ENCODE measurements at regions not wholly inside any gene's neighbourhood (a gene's known extent, or its start where the extent isn't known, plus 50 kb on each side); places are given as distances from the start of the nearest gene placed in this dataset.

DNA sequence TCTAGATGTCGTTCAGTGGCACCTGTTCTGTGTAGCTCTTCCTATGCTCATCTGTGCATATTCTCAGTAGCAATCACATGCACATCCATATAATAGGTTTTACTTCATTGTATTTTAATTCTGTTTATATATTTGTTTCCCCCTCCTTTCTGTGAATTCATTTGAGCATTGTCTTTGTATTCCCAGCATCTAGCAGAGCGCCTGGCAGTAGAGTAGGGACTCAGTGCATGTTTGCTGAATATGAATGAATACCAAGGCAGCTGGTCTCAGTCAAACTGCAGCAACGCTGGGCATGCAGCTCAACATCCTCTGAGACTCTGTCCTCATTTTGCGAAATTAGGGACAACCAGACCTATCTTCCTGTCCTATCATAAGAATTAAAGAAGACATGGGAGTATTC, 330.1 kb downstream of the SPRY2 start:
- Histone ChIP-seq H3K27ac (ENCODE audit: low read length) (no peak overlapping the region), H3K9ac (ENCODE audit: low read length) (no peak overlapping the region), H3K9me3 (ENCODE audit: control insufficient read depth, low read depth, low read length) (no peaks in the 10 kb centered on the region), H3K4me1 (ENCODE audit: control insufficient read depth, low read depth, low read length) (no peaks in the 10 kb centered on the region), H3K27me3 (ENCODE audit: control insufficient read depth, insufficient read depth, low read length) (no peaks in the 10 kb centered on the region), H3K4me3 (ENCODE audit: low read length) (no peak overlapping the region), H3K36me3 (ENCODE audit: control insufficient read depth, low read depth, low read length) (no peaks in the 10 kb centered on the region)

DNA sequence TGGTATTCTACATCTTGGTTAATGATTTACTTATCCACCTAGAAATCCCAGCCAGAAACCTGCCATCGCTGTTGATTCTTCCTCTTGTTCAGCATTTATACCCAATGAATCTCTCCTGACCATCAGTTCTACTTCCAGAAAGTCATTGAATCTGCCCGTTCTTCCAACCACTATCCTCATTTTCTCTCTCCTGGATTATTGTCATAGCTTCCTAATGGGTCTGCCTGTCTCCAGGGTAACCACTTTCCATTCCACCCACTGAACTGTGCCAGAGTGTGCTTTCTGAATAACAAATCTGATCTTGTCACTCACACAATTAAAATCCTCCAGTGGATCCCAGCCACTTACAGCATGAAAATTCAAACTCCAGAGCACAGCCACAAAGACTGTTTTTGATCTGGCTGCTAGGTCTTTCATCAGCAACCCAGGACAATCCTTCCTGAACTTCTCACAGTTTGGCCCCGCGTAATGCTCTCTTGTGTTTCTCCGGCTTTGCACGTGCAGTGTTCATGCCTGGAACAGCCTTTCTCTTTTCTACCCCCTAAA, 330.6 kb downstream of the SPRY2 start:
- Histone ChIP-seq H3K27ac (ENCODE audit: low read length) (no peak overlapping the region), H3K9me3 (ENCODE audit: control insufficient read depth, low read depth, low read length) (no peaks in the 10 kb centered on the region), H3K27me3 (ENCODE audit: control insufficient read depth, insufficient read depth, low read length) (no peaks in the 10 kb centered on the region), H3K4me1 (ENCODE audit: control insufficient read depth, low read depth, low read length) (no peaks in the 10 kb centered on the region), H3K36me3 (ENCODE audit: control insufficient read depth, low read depth, low read length) (no peaks in the 10 kb centered on the region), H3K4me3 (ENCODE audit: low read length) (no peak overlapping the region), H3K9ac (ENCODE audit: low read length) (no peak overlapping the region)

DNA sequence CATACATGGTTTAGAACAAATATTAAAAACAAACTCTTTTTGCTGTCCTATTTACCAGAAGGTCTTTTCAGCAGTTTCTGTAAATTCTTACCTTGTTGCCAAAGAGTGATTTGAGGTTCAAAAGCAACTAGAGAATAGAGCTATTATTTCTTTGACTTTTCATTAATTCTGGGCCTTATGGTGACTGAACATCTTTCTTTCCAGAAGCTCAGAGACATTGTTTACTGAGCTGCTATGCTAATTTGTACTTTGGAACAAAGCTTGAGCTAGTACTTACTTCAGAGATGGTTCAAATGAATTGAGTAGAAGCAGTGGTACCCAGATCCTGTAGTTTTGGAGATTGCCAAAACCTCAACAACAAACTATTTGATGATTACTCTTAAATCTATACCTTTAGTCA, 331.2 kb downstream of the SPRY2 start:
- no peaks in the 10 kb centered on the region for H3K9me3 ChIP-seq (ENCODE audit: control insufficient read depth, low read depth, low read length)
- no peaks in the 10 kb centered on the region for H3K36me3 ChIP-seq (ENCODE audit: control insufficient read depth, low read depth, low read length)
- H3K27me3 ChIP-seq (ENCODE audit: control insufficient read depth, insufficient read depth, low read length): no peaks in the 10 kb centered on the region
- no peak overlapping the region for H3K9ac ChIP-seq (ENCODE audit: low read length)
- no peak overlapping the region for H3K4me3 ChIP-seq (ENCODE audit: low read length)
- H3K27ac ChIP-seq (ENCODE audit: low read length): no peak overlapping the region
- no peaks in the 10 kb centered on the region for H3K4me1 ChIP-seq (ENCODE audit: control insufficient read depth, low read depth, low read length)

DNA sequence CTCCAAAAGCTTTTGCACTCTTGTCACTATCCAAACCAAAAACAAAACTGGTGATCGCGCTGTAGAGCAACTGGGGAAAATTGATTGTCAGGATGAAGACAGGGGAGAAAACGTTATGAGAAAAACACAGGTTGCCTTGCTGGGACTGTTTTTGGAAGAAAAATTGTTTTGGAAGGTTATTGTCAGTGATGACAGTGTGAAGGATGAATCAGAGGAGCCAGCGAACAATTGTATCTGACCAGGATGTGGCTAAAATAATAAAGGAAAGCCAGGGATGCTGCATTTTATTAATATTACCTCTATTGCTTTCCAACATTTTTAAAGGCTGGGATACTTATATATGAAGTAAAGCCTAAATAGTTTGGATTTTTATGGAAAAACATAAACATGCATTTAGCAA, 334.0 kb downstream of the SPRY2 start:
- Histone ChIP-seq H3K9ac (ENCODE audit: low read length) (no peak overlapping the region), H3K27me3 (ENCODE audit: control insufficient read depth, insufficient read depth, low read length) (no peaks in the 10 kb centered on the region), H3K9me3 (ENCODE audit: control insufficient read depth, low read depth, low read length) (no peaks in the 10 kb centered on the region), H3K36me3 (ENCODE audit: control insufficient read depth, low read depth, low read length) (no peaks in the 10 kb centered on the region), H3K4me3 (ENCODE audit: low read length) (no peak overlapping the region), H3K4me1 (ENCODE audit: control insufficient read depth, low read depth, low read length) (no peaks in the 10 kb centered on the region), H3K27ac (ENCODE audit: low read length) (no peak overlapping the region)

DNA sequence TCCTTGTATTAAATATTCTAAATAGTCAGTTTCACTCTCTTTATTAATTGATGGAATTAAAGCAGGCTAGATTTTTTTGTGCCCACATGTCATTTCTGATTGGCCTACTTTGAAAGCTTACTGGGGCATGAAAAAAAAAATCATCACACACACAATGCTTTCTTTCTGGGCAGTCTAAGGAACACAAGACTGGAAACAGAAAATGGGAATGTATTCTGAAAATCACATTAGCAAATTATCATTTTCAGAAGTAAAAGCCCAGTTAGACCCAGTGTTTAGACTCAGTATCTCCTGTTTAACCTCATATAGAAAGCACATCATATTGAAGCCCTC, 339.4 kb downstream of the SPRY2 start:
- no peak overlapping the region for H3K27ac ChIP-seq (ENCODE audit: low read length)
- H3K9me3 ChIP-seq (ENCODE audit: control insufficient read depth, low read depth, low read length): no peaks in the 10 kb centered on the region
- no peaks in the 10 kb centered on the region for H3K27me3 ChIP-seq (ENCODE audit: control insufficient read depth, insufficient read depth, low read length)
- no peaks in the 10 kb centered on the region for H3K36me3 ChIP-seq (ENCODE audit: control insufficient read depth, low read depth, low read length)
- H3K4me1 ChIP-seq (ENCODE audit: control insufficient read depth, low read depth, low read length): no peaks in the 10 kb centered on the region
- H3K4me3 ChIP-seq (ENCODE audit: low read length): no peak overlapping the region
- H3K9ac ChIP-seq (ENCODE audit: low read length): no peak overlapping the region

DNA sequence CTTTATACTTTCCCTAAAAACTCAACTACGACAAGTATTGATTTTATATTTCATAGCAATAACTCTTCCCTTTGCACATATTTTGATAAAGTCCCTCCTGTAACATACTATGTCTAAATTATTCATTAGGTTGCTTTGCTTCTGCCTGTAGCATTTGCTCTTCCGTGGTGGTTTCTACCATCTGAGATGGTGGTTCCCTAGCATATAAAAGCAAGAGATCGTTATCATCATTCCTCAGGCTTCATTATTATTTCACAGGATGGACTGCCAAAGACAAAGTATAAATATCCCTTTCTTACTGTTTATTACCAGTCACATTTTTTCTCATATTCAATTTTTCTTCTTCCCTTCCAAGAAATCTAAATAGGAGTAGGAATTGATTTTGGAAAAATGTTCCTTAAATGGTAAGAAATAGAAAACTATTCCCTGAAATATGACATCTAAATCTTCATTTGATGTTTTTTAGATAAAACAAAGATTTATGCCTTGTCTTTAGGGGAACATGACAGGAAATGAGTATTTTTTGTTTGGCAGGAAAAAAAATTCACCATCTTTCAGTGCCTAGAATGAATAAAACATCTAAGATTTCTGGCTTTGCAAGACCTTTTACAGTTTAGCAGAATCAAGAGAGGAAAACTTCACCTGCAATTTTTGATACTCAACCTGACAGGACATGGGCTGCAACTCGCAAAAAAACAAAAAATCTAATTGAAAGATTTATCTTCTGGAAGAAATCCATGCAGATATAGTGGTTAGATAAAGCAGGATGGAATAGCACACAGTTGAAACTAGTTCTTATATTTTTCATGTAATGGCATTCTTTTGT, 340.0 kb downstream of the SPRY2 start:
- Histone ChIP-seq H3K4me3 (ENCODE audit: low read length) (no peak overlapping the region), H3K27ac (ENCODE audit: low read length) (no peak overlapping the region), H3K4me1 (ENCODE audit: control insufficient read depth, low read depth, low read length) (no peaks in the 10 kb centered on the region), H3K9me3 (ENCODE audit: control insufficient read depth, low read depth, low read length) (no peaks in the 10 kb centered on the region), H3K27me3 (ENCODE audit: control insufficient read depth, insufficient read depth, low read length) (no peaks in the 10 kb centered on the region), H3K36me3 (ENCODE audit: control insufficient read depth, low read depth, low read length) (no peaks in the 10 kb centered on the region), H3K9ac (ENCODE audit: low read length) (no peak overlapping the region)

DNA sequence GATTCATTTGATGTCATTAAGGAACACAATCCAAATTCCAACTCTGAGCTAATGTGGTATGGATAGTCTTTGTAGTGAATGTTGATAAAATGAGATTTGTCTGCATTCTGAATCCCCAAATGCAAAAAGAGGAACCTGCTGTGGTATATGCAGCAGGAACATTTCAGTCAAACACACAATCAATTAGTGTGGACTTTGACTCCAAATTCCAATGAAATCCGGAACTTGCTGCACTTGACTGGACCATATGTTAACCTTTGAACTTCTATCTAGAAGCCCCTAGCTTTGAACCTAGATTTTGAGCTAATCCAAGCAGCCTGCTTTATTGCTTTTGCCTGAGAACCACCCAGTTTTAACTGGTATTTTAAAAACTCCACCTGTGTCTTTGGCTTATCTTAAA, 341.3 kb downstream of the SPRY2 start:
- Histone ChIP-seq H3K27me3 (ENCODE audit: control insufficient read depth, insufficient read depth, low read length) (no peaks in the 10 kb centered on the region), H3K36me3 (ENCODE audit: control insufficient read depth, low read depth, low read length) (no peaks in the 10 kb centered on the region), H3K4me3 (ENCODE audit: low read length) (no peak overlapping the region), H3K4me1 (ENCODE audit: control insufficient read depth, low read depth, low read length) (peaks cover 6% of the 10 kb centered on the region), H3K9ac (ENCODE audit: low read length) (no peak overlapping the region), H3K27ac (ENCODE audit: low read length) (no peak overlapping the region), H3K9me3 (ENCODE audit: control insufficient read depth, low read depth, low read length) (no peaks in the 10 kb centered on the region)

DNA sequence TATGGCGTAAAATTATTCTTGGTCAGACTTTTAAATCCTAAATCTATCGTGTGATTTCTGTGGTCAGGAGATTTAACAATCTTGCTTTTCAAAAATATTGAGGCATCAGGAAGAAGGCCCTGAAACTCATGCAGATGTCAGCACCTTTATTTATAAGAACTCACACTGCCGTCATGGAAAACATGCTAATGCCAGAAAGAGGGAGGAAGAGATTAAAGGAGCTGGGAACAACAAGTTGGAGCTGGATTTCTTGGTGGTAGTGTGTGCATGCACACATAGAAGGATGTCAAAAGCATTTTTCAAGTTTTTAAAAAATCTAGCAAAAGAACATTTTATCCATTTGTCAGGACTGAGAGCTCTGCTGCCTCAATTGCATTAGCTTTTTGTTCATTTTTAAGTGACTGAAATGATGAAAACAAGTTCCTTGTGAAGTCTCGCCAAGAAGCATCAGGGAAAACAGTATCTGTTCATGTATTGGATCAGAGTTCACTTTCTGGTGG, 342.5 kb downstream of the SPRY2 start:
- peaks cover 6% of the 10 kb centered on the region for H3K4me1 ChIP-seq (ENCODE audit: control insufficient read depth, low read depth, low read length)
- no peaks in the 10 kb centered on the region for H3K36me3 ChIP-seq (ENCODE audit: control insufficient read depth, low read depth, low read length)
- H3K9me3 ChIP-seq (ENCODE audit: control insufficient read depth, low read depth, low read length): no peaks in the 10 kb centered on the region
- no peak overlapping the region for H3K27ac ChIP-seq (ENCODE audit: low read length)
- no peak overlapping the region for H3K4me3 ChIP-seq (ENCODE audit: low read length)
- no peak overlapping the region for H3K9ac ChIP-seq (ENCODE audit: low read length)
- H3K27me3 ChIP-seq (ENCODE audit: control insufficient read depth, insufficient read depth, low read length): no peaks in the 10 kb centered on the region

DNA sequence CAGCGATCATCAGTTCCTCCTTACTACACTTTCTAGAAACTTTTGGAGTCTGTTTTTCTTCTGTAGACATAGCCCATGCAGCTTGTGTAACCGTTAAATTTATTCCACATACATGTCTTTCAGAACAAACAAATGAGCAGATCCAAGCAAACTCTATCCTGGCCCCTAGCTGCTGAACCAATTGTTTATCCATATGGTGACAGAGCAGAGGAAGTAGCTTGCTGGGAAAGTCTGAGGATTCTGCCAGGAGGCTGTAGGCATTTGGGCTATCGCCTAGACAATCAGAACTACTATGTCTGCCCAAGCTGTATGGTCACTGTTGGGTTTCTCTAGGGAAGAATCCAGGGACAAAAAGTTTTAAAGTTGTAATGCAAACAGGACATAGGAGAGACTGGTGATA, 343.7 kb downstream of the SPRY2 start:
- H3K36me3 ChIP-seq (ENCODE audit: control insufficient read depth, low read depth, low read length): no peaks in the 10 kb centered on the region
- peaks cover 6% of the 10 kb centered on the region for H3K4me1 ChIP-seq (ENCODE audit: control insufficient read depth, low read depth, low read length)
- no peaks in the 10 kb centered on the region for H3K9me3 ChIP-seq (ENCODE audit: control insufficient read depth, low read depth, low read length)
- no peak overlapping the region for H3K9ac ChIP-seq (ENCODE audit: low read length)
- H3K4me3 ChIP-seq (ENCODE audit: low read length): no peak overlapping the region
- H3K27me3 ChIP-seq (ENCODE audit: control insufficient read depth, insufficient read depth, low read length): no peaks in the 10 kb centered on the region
- no peak overlapping the region for H3K27ac ChIP-seq (ENCODE audit: low read length)

DNA sequence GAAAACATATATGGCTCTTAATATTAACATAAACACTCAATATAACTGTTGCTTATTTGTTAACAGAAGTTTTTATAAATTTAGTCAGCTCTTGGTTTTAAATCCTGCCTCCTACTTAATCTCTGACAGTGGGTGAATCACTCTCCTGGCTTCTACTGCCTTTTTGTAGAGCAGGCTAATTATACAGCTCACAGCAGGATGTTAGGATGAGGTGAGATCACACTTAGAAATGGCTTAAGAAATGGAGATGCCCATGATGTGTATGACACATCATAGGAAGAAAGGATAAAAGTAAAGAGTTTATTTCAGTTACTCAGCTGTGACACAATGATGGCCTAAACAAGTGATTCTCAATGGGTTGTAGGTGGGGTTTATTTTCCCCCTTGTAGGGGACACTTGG, 345.6 kb downstream of the SPRY2 start:
- H3K9ac ChIP-seq (ENCODE audit: low read length): no peak overlapping the region
- no peak overlapping the region for H3K27ac ChIP-seq (ENCODE audit: low read length)
- H3K9me3 ChIP-seq (ENCODE audit: control insufficient read depth, low read depth, low read length): no peaks in the 10 kb centered on the region
- no peaks in the 10 kb centered on the region for H3K36me3 ChIP-seq (ENCODE audit: control insufficient read depth, low read depth, low read length)
- H3K27me3 ChIP-seq (ENCODE audit: control insufficient read depth, insufficient read depth, low read length): no peaks in the 10 kb centered on the region
- no peak overlapping the region for H3K4me3 ChIP-seq (ENCODE audit: low read length)
- H3K4me1 ChIP-seq (ENCODE audit: control insufficient read depth, low read depth, low read length): peaks cover 6% of the 10 kb centered on the region

DNA sequence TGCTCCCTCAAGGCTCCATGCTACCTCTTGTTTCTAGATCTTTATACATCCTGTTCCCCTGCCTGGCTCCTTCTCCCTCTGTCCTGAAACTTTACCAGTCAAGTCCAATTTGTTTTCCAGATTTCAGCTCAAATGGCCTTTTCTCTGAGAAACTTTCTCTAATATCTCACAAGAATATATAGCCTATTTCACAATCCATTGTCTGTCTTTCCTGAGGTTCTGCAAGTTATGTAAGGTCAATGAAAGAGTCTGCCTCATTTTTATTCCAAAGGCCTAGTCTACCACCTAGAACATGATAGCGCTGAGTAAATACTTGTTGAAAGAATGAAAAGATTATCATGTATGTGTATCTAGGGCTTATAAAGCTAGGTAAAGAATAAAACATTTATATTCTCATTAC, 348.8 kb downstream of the SPRY2 start:
- no peaks in the 10 kb centered on the region for H3K9me3 ChIP-seq (ENCODE audit: control insufficient read depth, low read depth, low read length)
- H3K27ac ChIP-seq (ENCODE audit: low read length): no peak overlapping the region
- no peak overlapping the region for H3K9ac ChIP-seq (ENCODE audit: low read length)
- H3K4me3 ChIP-seq (ENCODE audit: low read length): no peak overlapping the region
- no peaks in the 10 kb centered on the region for H3K36me3 ChIP-seq (ENCODE audit: control insufficient read depth, low read depth, low read length)
- H3K4me1 ChIP-seq (ENCODE audit: control insufficient read depth, low read depth, low read length): peaks cover 6% of the 10 kb centered on the region
- H3K27me3 ChIP-seq (ENCODE audit: control insufficient read depth, insufficient read depth, low read length): no peaks in the 10 kb centered on the region

DNA sequence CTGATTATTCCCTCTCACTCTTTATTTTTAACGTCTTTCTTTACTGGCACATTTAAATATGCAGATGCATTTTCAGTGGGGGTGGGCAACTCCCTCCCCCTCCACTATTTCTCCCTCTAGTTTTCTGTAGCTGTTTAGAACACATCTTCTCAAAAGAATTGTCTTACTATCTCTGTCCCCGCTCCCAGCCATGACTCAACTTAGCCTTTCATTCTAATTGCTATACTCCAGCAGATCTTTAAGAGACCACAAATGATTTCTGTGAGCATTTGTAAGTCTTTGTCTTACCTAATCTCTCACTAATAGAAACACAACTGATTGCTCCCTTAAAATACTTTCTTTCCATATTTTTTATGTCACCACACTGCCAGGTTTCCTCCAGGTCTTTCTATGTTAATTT, 350.9 kb downstream of the SPRY2 start:
- Histone ChIP-seq H3K36me3 (ENCODE audit: control insufficient read depth, low read depth, low read length) (no peaks in the 10 kb centered on the region), H3K4me1 (ENCODE audit: control insufficient read depth, low read depth, low read length) (peaks cover 2% of the 10 kb centered on the region), H3K9ac (ENCODE audit: low read length) (no peak overlapping the region), H3K27me3 (ENCODE audit: control insufficient read depth, insufficient read depth, low read length) (no peaks in the 10 kb centered on the region), H3K9me3 (ENCODE audit: control insufficient read depth, low read depth, low read length) (no peaks in the 10 kb centered on the region), H3K4me3 (ENCODE audit: low read length) (no peak overlapping the region), H3K27ac (ENCODE audit: low read length) (no peak overlapping the region)
